K562 (cell line): ENCODE measurements at regions not wholly inside any gene's neighbourhood (a gene's known extent, or its start where the extent isn't known, plus 50 kb on each side); places are given as distances from the start of the nearest gene placed in this dataset.

Source experiments
- ATAC-seq: fragments of 200-7000 bp; cut with Tn5 transposase; 3 replicates; pipeline ENCODE4 v1.9.1; 2020; ENCODE audit warnings: moderate library complexity
- BruUV-seq: library from RNA; stranded (reverse); fragments of 400-500 nt; replicated peaks from 2 replicates; lab custom pipeline; 2021; lab: Mats Ljungman, UMichigan
- CTCF ChIA-PET: fragments of 300-600 bp; formaldehyde crosslinking; extraction: SDS; loops from one replicate; lab custom pipeline; 2021; ENCODE audit warnings: low intra/inter-chr PET ratio; lab: Yijun Ruan, JAX
- POLR2A ChIA-PET: fragments of 300-600, 350-650 bp; sonication (Branson Sonifier 250); formaldehyde crosslinking; extraction: SDS; loops from one replicate; lab custom pipeline; 2021; ENCODE audit warnings: antibody characterized with exemption, inconsistent platforms; lab: Yijun Ruan, JAX
- DNase-seq, 4 experiments: peaks; one replicate each; pipeline versions ENCODE4 v3.0.0 to v3.0.0-alpha.2; 2011 to 2018; ENCODE audit warnings: low spot score in 3 of 4, mixed read lengths in 3 of 4; ENCODE audit errors: extremely low read depth in 1 of 4
- FAIRE-seq: peaks from 2 replicates; lab custom pipeline; 2011; peaks lifted over from hg19 to GRCh38; lab: Jason Lieb, UNC
- H2AFZ ChIP-seq: 2 replicates; pipeline ENCODE4 v1.6.0; 2011; ENCODE audit warnings: low read depth, low read length, control low read depth, inconsistent platforms
- H3K27ac ChIP-seq: fragments of 200-600 bp; 3 replicates; pipeline ENCODE4 v1.8.0; 2011; ENCODE audit warnings: low read depth, mild to moderate bottlenecking, control low read depth, inconsistent platforms, low read length, moderate library complexity, mixed read lengths; ENCODE audit errors: extremely low read depth
- H3K27me3 ChIP-seq, 2 experiments: fragments of 300-600 bp in 1 of 2; 2 replicates in 1 of 2; 3 replicates in 1 of 2; pipeline versions ENCODE4 v1.6.0 to v1.8.0; 2011; ENCODE audit warnings: inconsistent platforms in 2 of 2, low read length in 2 of 2, mild to moderate bottlenecking in 1 of 2, mixed read lengths in 1 of 2, moderate library complexity in 1 of 2; ENCODE audit not compliant: control insufficient read depth in 2 of 2, insufficient read depth in 2 of 2
- H3K36me3 ChIP-seq: fragments of 300-600 bp; 3 replicates; pipeline ENCODE4 v1.8.0; 2011; ENCODE audit warnings: mild to moderate bottlenecking, low read length, inconsistent platforms; ENCODE audit not compliant: control insufficient read depth, insufficient read depth
- H3K4me1 ChIP-seq, 2 experiments: fragments of 200-600 bp in 1 of 2; replicated peaks in 1 of 2; 2 replicates in 1 of 2; 3 replicates in 1 of 2; pipeline versions ENCODE4 v1.5.1 to v1.8.0; 2011; ENCODE audit warnings: inconsistent platforms in 2 of 2, low read length in 2 of 2, mild to moderate bottlenecking in 1 of 2, mixed read lengths in 1 of 2, moderate library complexity in 1 of 2; ENCODE audit not compliant: control insufficient read depth in 2 of 2, insufficient read depth in 2 of 2
- H3K4me2 ChIP-seq: 2 replicates; pipeline ENCODE4 v1.6.1; 2011; ENCODE audit warnings: low read length, control low read depth, inconsistent platforms, mixed read lengths; ENCODE audit not compliant: insufficient read depth
- H3K4me3 ChIP-seq: fragments of 200-600 bp; sonication (generic), shearing (Covaris generic); 2 replicates; pipeline ENCODE4 v1.5.1; 2016; ENCODE audit warnings: control low read depth, inconsistent platforms
- H3K79me2 ChIP-seq: fragments of 200-600 bp; 3 replicates; pipeline ENCODE4 v1.8.0; 2011; ENCODE audit warnings: low read length, inconsistent platforms; ENCODE audit not compliant: control insufficient read depth, insufficient read depth
- H3K9ac ChIP-seq, 2 experiments: 2 replicates each; pipeline versions ENCODE4 v1.6.0 to v1.6.1; 2011; ENCODE audit warnings: low read depth in 2 of 2, low read length in 2 of 2, control low read depth in 1 of 2, inconsistent platforms in 1 of 2, mild to moderate bottlenecking in 1 of 2, mixed read lengths in 1 of 2; ENCODE audit not compliant: insufficient read depth in 1 of 2
- H3K9me1 ChIP-seq: one replicate; pipeline ENCODE4 v1.6.0; 2011; ENCODE audit warnings: inconsistent platforms, mild to moderate bottlenecking, low read length, moderate library complexity; ENCODE audit not compliant: control insufficient read depth, insufficient read depth
- H3K9me3 ChIP-seq: replicated peaks from 2 replicates; pipeline ENCODE4 v1.5.1; 2011; ENCODE audit warnings: low read depth, low read length, inconsistent platforms; ENCODE audit not compliant: control insufficient read depth, insufficient read depth
- H4K20me1 ChIP-seq: replicated peaks from 2 replicates; pipeline ENCODE4 v1.6.1; 2011; ENCODE audit warnings: low read length, inconsistent platforms, mixed read lengths; ENCODE audit not compliant: control insufficient read depth, insufficient read depth
- CBFA2T3 ChIP-seq: fragments of 450-650 bp; IDR thresholded peaks from 2 replicates; pipeline ENCODE4 v1.6.1; 2017
- CBX3 ChIP-seq, 2 experiments: IDR thresholded peaks; 1 replicate in 1 of 2; 2 replicates in 1 of 2; pipeline ENCODE4 v1.6.1; 2012; ENCODE audit warnings: inconsistent platforms in 2 of 2, low read length in 2 of 2, borderline replicate concordance in 1 of 2, control low read depth in 1 of 2
- ETV6 ChIP-seq, 3 experiments: fragments of 150-350 bp in 1 of 3; sonication (generic) in 1 of 3; formaldehyde crosslinking in 1 of 3; IDR thresholded peaks; 2 replicates each; pipeline versions ENCODE4 v1.6.1 to v1.8.0; 2014 to 2022; ENCODE audit warnings: borderline replicate concordance in 2 of 3, low read depth in 2 of 3, antibody characterized with exemption in 1 of 3, low read length in 1 of 3, mild to moderate bottlenecking in 1 of 3, missing genetic modification reagents in 1 of 3
- GMEB1 ChIP-seq: fragments of 250-450 bp; sonication (Bioruptor Pico); IDR thresholded peaks from 2 replicates; pipeline ENCODE4 v1.4.0; 2020; ENCODE audit warnings: mild to moderate bottlenecking
- HMGN3 ChIP-seq: IDR thresholded peaks from 2 replicates; pipeline ENCODE4 v1.6.1; 2011; ENCODE audit warnings: borderline replicate concordance, low read depth, mild to moderate bottlenecking, mixed read lengths, low read length; ENCODE audit not compliant: insufficient read length; ENCODE audit errors: extremely low read depth
- HOXB6 ChIP-seq: fragments of 250-450 bp; sonication (Bioruptor Pico); IDR thresholded peaks from 2 replicates; pipeline ENCODE4 v1.5.1; 2022; ENCODE audit warnings: mild to moderate bottlenecking, borderline replicate concordance
- ILK ChIP-seq: fragments of 450-650 bp; IDR thresholded peaks from 2 replicates; pipeline ENCODE4 v1.6.1; 2016; ENCODE audit warnings: missing genetic modification characterization, low read depth, mild to moderate bottlenecking, missing compliant biosample characterization, moderate library complexity, borderline replicate concordance
- KHSRP ChIP-seq: fragments of 450-650 bp; IDR thresholded peaks from 2 replicates; pipeline ENCODE4 v1.6.1; 2017
- L3MBTL2 ChIP-seq: fragments of 450-650 bp; IDR thresholded peaks from 2 replicates; pipeline ENCODE4 v1.6.1; 2016; ENCODE audit warnings: mild to moderate bottlenecking, moderate library complexity
- MAX ChIP-seq: sonication (generic); formaldehyde crosslinking; IDR thresholded peaks from 2 replicates; pipeline ENCODE4 v1.9.0; 2022; ENCODE audit warnings: mild to moderate bottlenecking, missing genetic modification reagents
- MCM7 ChIP-seq, 2 experiments: fragments of 450-650 bp; IDR thresholded peaks; 2 replicates each; pipeline ENCODE4 v1.6.1; 2016 to 2018
- MTA2 ChIP-seq: fragments of 450-650 bp; IDR thresholded peaks from 2 replicates; pipeline ENCODE4 v1.6.1; 2016; ENCODE audit warnings: low read depth
- POLR2AphosphoS5 ChIP-seq: IDR thresholded peaks from 2 replicates; pipeline ENCODE4 v1.6.1; 2011; ENCODE audit warnings: mild to moderate bottlenecking, low read depth, low read length, moderate library complexity; ENCODE audit not compliant: control insufficient read depth, insufficient read depth
- RBM22 ChIP-seq: fragments of 200-400 bp; formaldehyde crosslinking; IDR thresholded peaks from 2 replicates; pipeline ENCODE4 v1.6.1; 2018; ENCODE audit warnings: low read length, low read depth; ENCODE audit not compliant: poor library complexity, severe bottlenecking
- SMARCC2 ChIP-seq: fragments of 450-650 bp; IDR thresholded peaks from 2 replicates; pipeline ENCODE4 v1.6.1; 2017; ENCODE audit warnings: antibody characterized with exemption, moderate library complexity, mild to moderate bottlenecking, low read depth
- SNRNP70 ChIP-seq: fragments of 200-400 bp; formaldehyde crosslinking; optimal IDR thresholded peaks from 2 replicates; pipeline ENCODE3; 2017; ENCODE audit warnings: low read depth, low read length
- SREBF2 ChIP-seq: sonication (generic); formaldehyde crosslinking; IDR thresholded peaks from 2 replicates; pipeline ENCODE4 v1.4.0; 2020; ENCODE audit warnings: mild to moderate bottlenecking, missing genetic modification reagents
- WHSC1 ChIP-seq: IDR thresholded peaks from one replicate; pipeline ENCODE4 v1.6.1; 2012; ENCODE audit warnings: low read length, control low read depth, inconsistent platforms
- ZNF436 ChIP-seq: fragments of 250-450, 450-650 bp; sonication (Bioruptor Pico); formaldehyde crosslinking; IDR thresholded peaks from 2 replicates; pipeline ENCODE4 v1.7.0; 2020; ENCODE audit warnings: mild to moderate bottlenecking
- ZNF717 ChIP-seq: fragments of 250-450 bp; sonication (Bioruptor Pico); IDR thresholded peaks from 2 replicates; pipeline ENCODE4 v1.5.0; 2021
- WGBS: fragments of 100-300 bp; shearing (Covaris generic); methylation state at CpG from one replicate; pipeline ENCODE4 v1.1.6; 2016; ENCODE audit warnings: low coverage, mixed read lengths; ENCODE audit not compliant: insufficient coverage; ENCODE audit errors: missing lambda C conversion rate; 5-methylcytosine and 5-hydroxymethylcytosine counted together
- in situ Hi-C: fragments of 300-500 bp; cut with MboI; formaldehyde crosslinking; loops from 4 replicates; pipeline ENCODE4 v1.15.0; 2018; ENCODE audit warnings: inconsistent platforms, mixed read lengths
- intact Hi-C: fragments of 100-400 bp; cut with micrococcal nuclease; formaldehyde crosslinking; loops from 2 replicates; pipeline ENCODE4 v1.14.2; 2022

GRCh38 chr2:33650171-33650570 lies 51.1 kb upstream of the FAM98A start:
- DNase-seq (no peak), FAIRE-seq (no peak)
- no peaks in the 10 kb centered on the region for H3K9me3 ChIP-seq
- H3K4me1 ChIP-seq: no peaks in the 10 kb centered on the region
- no peaks in the 10 kb centered on the region for H4K20me1 ChIP-seq
- no peaks in the 10 kb centered on the region for H3K36me3 ChIP-seq
- H3K27ac ChIP-seq: no peak overlapping the region
- no peak overlapping the region for H3K4me3 ChIP-seq
- TF ChIP-seq CBFA2T3: no peak
- TF ChIP-seq POLR2AphosphoS5: no peak
- no peak for TF ChIP-seq ILK (tag)
- no peak for TF ChIP-seq ETV6 (IDR thresholded peaks at IDR 0.05; ENCODE audit: borderline replicate concordance in 1 of 2, low read depth in 2 of 2, low read length in 1 of 2)
- no peak for TF ChIP-seq ETV6 (CRISPR knock-in tag; IDR thresholded peaks at IDR 0.05; ENCODE audit: borderline replicate concordance)
- no peak for TF ChIP-seq HOXB6 (CRISPR knock-in tag)
- no peak for TF ChIP-seq MCM7 (IDR thresholded peaks at IDR 0.05)
- TF ChIP-seq SMARCC2: no peak
- TF ChIP-seq RBM22: no peak
- TF ChIP-seq ZNF436 (CRISPR knock-in tag): no peak
- no peak for TF ChIP-seq GMEB1
- no peak for TF ChIP-seq MTA2
- TF ChIP-seq SREBF2: no peak
- no peak for TF ChIP-seq KHSRP
- no peak for TF ChIP-seq L3MBTL2
- no peak for TF ChIP-seq HMGN3
- TF ChIP-seq MAX (CRISPR knock-in tag): no peak
- TF ChIP-seq ZNF717 (CRISPR knock-in tag): no peak
- no peak for TF ChIP-seq CBX3 (IDR thresholded peaks at IDR 0.05; ENCODE audit: borderline replicate concordance in 1 of 2, low read length in 2 of 2)
- no peak for TF ChIP-seq SNRNP70
- TF ChIP-seq WHSC1: no peak
- TF ChIP-seq, all 486 proteins: peak for 0
- H3K27me3 ChIP-seq: no peaks in the 10 kb centered on the region
- in situ Hi-C loops: no loop called here
- no peaks in the 10 kb centered on the region for H3K9me1 ChIP-seq
- H3K79me2 ChIP-seq: no peaks in the 10 kb centered on the region
- POLR2A ChIA-PET: no interaction called here
- H3K4me2 ChIP-seq: no peak overlapping the region
- intact Hi-C loops: no loop called here
- 0% methylated on average over 1 of the region's 1 CpG for WGBS
- ATAC-seq: no peak
- no TSS peak for BruUV-seq
- no peak overlapping the region for H2AFZ ChIP-seq
- H3K9ac ChIP-seq: no peak overlapping the region
- CTCF ChIA-PET: no interaction called here
